ENCODE measurements at regions not wholly inside any gene's neighbourhood (a gene's known extent, or its start where the extent isn't known, plus 50 kb on each side); places are given as distances from the start of the nearest gene placed in this dataset.

GRCh38 chr20:50325215-50325614 lies 134.6 kb downstream of the CEBPB start:
- Mint-ChIP-seq H3K4me3 (no peak overlapping the region), H3K4me1 (peaks cover 14% of the 10 kb centered on the region), H3K9me3 (peaks cover 12% of the 10 kb centered on the region), H3K27me3 (ENCODE audit: low read depth) (no peaks in the 10 kb centered on the region), H3K36me3 (peaks cover 3% of the 10 kb centered on the region; the same call in 1 of the 2 replicates), H3K27ac (no peak overlapping the region)
- DNase-seq (ENCODE audit: low spot score) (no peak), ATAC-seq (no peak)
- POLR2A ChIA-PET, result no interaction called here
- CTCF ChIA-PET, result no interaction called here
- TF ChIP-seq, protein P1, sequence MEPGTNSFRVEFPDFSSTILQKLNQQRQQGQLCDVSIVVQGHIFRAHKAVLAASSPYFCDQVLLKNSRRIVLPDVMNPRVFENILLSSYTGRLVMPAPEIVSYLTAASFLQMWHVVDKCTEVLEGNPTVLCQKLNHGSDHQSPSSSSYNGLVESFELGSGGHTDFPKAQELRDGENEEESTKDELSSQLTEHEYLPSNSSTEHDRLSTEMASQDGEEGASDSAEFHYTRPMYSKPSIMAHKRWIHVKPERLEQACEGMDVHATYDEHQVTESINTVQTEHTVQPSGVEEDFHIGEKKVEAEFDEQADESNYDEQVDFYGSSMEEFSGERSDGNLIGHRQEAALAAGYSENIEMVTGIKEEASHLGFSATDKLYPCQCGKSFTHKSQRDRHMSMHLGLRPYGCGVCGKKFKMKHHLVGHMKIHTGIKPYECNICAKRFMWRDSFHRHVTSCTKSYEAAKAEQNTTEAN (CRISPR knock-in tag; IDR thresholded peaks at IDR 0.05), result no peak
- TF ChIP-seq ETV6 (CRISPR knock-in tag; IDR thresholded peaks at IDR 0.05), result no peak
- TF ChIP-seq, protein P2, sequence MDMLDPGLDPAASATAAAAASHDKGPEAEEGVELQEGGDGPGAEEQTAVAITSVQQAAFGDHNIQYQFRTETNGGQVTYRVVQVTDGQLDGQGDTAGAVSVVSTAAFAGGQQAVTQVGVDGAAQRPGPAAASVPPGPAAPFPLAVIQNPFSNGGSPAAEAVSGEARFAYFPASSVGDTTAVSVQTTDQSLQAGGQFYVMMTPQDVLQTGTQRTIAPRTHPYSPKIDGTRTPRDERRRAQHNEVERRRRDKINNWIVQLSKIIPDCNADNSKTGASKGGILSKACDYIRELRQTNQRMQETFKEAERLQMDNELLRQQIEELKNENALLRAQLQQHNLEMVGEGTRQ (CRISPR knock-in tag; IDR thresholded peaks at IDR 0.05), result peak; percentile 51; the same call in 1 of the 2 replicates

GRCh38 chr20:50325651-50326050 lies 135.0 kb downstream of the CEBPB start:
- H3K27me3 Mint-ChIP-seq (ENCODE audit: low read depth), result no peaks in the 10 kb centered on the region
- no peak for TF ChIP-seq PRRX2 (CRISPR knock-in tag; IDR thresholded peaks at IDR 0.05)
- no peak for TF ChIP-seq ZMAT4 (CRISPR knock-in tag; IDR thresholded peaks at IDR 0.05)
- TF ChIP-seq, protein P3, sequence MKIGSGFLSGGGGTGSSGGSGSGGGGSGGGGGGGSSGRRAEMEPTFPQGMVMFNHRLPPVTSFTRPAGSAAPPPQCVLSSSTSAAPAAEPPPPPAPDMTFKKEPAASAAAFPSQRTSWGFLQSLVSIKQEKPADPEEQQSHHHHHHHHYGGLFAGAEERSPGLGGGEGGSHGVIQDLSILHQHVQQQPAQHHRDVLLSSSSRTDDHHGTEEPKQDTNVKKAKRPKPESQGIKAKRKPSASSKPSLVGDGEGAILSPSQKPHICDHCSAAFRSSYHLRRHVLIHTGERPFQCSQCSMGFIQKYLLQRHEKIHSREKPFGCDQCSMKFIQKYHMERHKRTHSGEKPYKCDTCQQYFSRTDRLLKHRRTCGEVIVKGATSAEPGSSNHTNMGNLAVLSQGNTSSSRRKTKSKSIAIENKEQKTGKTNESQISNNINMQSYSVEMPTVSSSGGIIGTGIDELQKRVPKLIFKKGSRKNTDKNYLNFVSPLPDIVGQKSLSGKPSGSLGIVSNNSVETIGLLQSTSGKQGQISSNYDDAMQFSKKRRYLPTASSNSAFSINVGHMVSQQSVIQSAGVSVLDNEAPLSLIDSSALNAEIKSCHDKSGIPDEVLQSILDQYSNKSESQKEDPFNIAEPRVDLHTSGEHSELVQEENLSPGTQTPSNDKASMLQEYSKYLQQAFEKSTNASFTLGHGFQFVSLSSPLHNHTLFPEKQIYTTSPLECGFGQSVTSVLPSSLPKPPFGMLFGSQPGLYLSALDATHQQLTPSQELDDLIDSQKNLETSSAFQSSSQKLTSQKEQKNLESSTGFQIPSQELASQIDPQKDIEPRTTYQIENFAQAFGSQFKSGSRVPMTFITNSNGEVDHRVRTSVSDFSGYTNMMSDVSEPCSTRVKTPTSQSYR (CRISPR knock-in tag; IDR thresholded peaks at IDR 0.05), result no peak
- no peak for TF ChIP-seq MLX (CRISPR knock-in tag; IDR thresholded peaks at IDR 0.05)
- TF ChIP-seq, protein P4, sequence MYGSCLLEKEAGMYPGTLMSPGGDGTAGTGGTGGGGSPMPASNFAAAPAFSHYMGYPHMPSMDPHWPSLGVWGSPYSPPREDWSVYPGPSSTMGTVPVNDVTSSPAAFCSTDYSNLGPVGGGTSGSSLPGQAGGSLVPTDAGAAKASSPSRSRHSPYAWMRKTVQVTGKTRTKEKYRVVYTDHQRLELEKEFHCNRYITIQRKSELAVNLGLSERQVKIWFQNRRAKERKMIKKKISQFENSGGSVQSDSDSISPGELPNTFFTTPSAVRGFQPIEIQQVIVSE (CRISPR knock-in tag; IDR thresholded peaks at IDR 0.05; ENCODE audit: borderline replicate concordance), result no peak
- no peak for TF ChIP-seq FOXJ3 (CRISPR knock-in tag; IDR thresholded peaks at IDR 0.05; ENCODE audit: borderline replicate concordance)
- TF ChIP-seq ETV6 (CRISPR knock-in tag; IDR thresholded peaks at IDR 0.05), result no peak
- TF ChIP-seq OVOL2 (CRISPR knock-in tag; IDR thresholded peaks at IDR 0.05; ENCODE audit: borderline replicate concordance), result no peak
- no peak for TF ChIP-seq ZNF263 (CRISPR knock-in tag; IDR thresholded peaks at IDR 0.05; ENCODE audit: low read depth)
- TF ChIP-seq ATF1 (CRISPR knock-in tag; IDR thresholded peaks at IDR 0.05), result no peak
- no peak for TF ChIP-seq ZNF512 (CRISPR knock-in tag; IDR thresholded peaks at IDR 0.05; ENCODE audit: borderline replicate concordance)
- TF ChIP-seq GABPB1 (CRISPR knock-in tag; IDR thresholded peaks at IDR 0.05), result no peak
- peaks cover 3% of the 10 kb centered on the region; the same call in 1 of the 2 replicates for H3K36me3 Mint-ChIP-seq
- no peak for DNase-seq (ENCODE audit: low spot score)
- ChIA-PET POLR2A (no interaction called here), CTCF (no interaction called here)
- peaks cover 11% of the 10 kb centered on the region for H3K4me1 Mint-ChIP-seq
- peaks cover 12% of the 10 kb centered on the region for H3K9me3 Mint-ChIP-seq
- H3K4me3 Mint-ChIP-seq, result no peak overlapping the region
- no peak overlapping the region for H3K27ac Mint-ChIP-seq
- no peak for ATAC-seq

All from WTC11 (cell line).